Breast epithelium (tissue), 3 donors: ENCODE measurements at regions not wholly inside any gene's neighbourhood (a gene's known extent, or its start where the extent isn't known, plus 50 kb on each side); places are given as distances from the start of the nearest gene placed in this dataset.

ENCODE experiments used
- CTCF ChIP-seq, 3 donors: fragments of 450-650 bp; IDR thresholded peaks; one replicate each; pipeline ENCODE4 v1.5.1; 2016 to 2017; ENCODE audit warnings: antibody characterized with exemption in 3 of 3, mild to moderate bottlenecking in 3 of 3, moderate library complexity in 3 of 3
- POLR2A ChIP-seq: fragments of 450-650 bp; IDR thresholded peaks from one replicate; pipeline ENCODE4 v1.6.1; 2016; ENCODE audit warnings: antibody characterized with exemption, mild to moderate bottlenecking, moderate library complexity

GRCh38 chr12:78622529-78623195 lies 241.9 kb upstream of the SYT1 start:
- TF ChIP-seq CTCF (IDR thresholded peaks at IDR 0.05): no peak
- TF ChIP-seq POLR2A: no peak
